Fibroblast of lung (primary cell): ENCODE measurements at regions not wholly inside any gene's neighbourhood (a gene's known extent, or its start where the extent isn't known, plus 50 kb on each side); places are given as distances from the start of the nearest gene placed in this dataset.
"Not testable (repeated sequence)": the region's sequence is repeated elsewhere in the genome, so short reads cannot be mapped to it uniquely, and the experiment has no call there.

ENCODE experiments used
- DNase-seq, 2 donors: peaks; one replicate each; pipeline versions ENCODE4 v3.0.0 to v3.0.0-alpha.2; 2010; ENCODE audit warnings: low read depth in 2 of 2
- H2AFZ ChIP-seq: 2 replicates; pipeline ENCODE4 v1.5.1; 2012; ENCODE audit warnings: low read length, control low read depth, inconsistent platforms
- H3K27ac ChIP-seq: 2 replicates; pipeline ENCODE4 v1.5.1; 2011; ENCODE audit warnings: low read length, control low read depth; ENCODE audit not compliant: insufficient read depth
- H3K27me3 ChIP-seq: 2 replicates; pipeline ENCODE4 v1.5.1; 2011; ENCODE audit warnings: mild to moderate bottlenecking, low read length; ENCODE audit not compliant: control insufficient read depth, insufficient read depth
- H3K36me3 ChIP-seq: 2 replicates; pipeline ENCODE4 v1.5.1; 2011; ENCODE audit warnings: low read length; ENCODE audit not compliant: control insufficient read depth, insufficient read depth
- H3K4me1 ChIP-seq: 2 replicates; pipeline ENCODE4 v1.5.1; 2011; ENCODE audit warnings: low read length; ENCODE audit not compliant: control insufficient read depth, insufficient read depth; ENCODE audit errors: extremely low read depth
- H3K4me2 ChIP-seq: 2 replicates; pipeline ENCODE4 v1.5.1; 2011; ENCODE audit warnings: low read length, control low read depth; ENCODE audit not compliant: insufficient read depth; ENCODE audit errors: extremely low read depth
- H3K4me3 ChIP-seq, 4 experiments: fragments of 200-600 bp in 1 of 4; sonication (generic) in 1 of 4; replicated peaks in 1 of 4; 2 replicates each; pipeline ENCODE4 v1.5.1; 2011 to 2016; ENCODE audit warnings: low read length in 4 of 4, low read depth in 3 of 4, mild to moderate bottlenecking in 3 of 4, control low read depth in 2 of 4, inconsistent platforms in 1 of 4, mixed read lengths in 1 of 4; ENCODE audit not compliant: insufficient read depth in 1 of 4; ENCODE audit errors: control extremely low read depth in 1 of 4
- H3K79me2 ChIP-seq: 2 replicates; pipeline ENCODE4 v1.5.1; 2012; ENCODE audit warnings: mild to moderate bottlenecking, low read length, inconsistent platforms; ENCODE audit not compliant: control insufficient read depth, insufficient read depth
- H3K9ac ChIP-seq: 2 replicates; pipeline ENCODE4 v1.5.1; 2011; ENCODE audit warnings: mild to moderate bottlenecking, low read length, control low read depth; ENCODE audit not compliant: insufficient read depth
- H3K9me3 ChIP-seq: 2 replicates; pipeline ENCODE4 v1.5.1; 2012; ENCODE audit warnings: low read depth, low read length; ENCODE audit not compliant: control insufficient read depth, insufficient read depth
- H4K20me1 ChIP-seq: 2 replicates; pipeline ENCODE4 v1.5.1; 2011; ENCODE audit warnings: low read length; ENCODE audit not compliant: control insufficient read depth, insufficient read depth; ENCODE audit errors: extremely low read depth
- TF ChIP-seq, protein P1 (sequence below), 2 donors: IDR thresholded peaks in 1 of 2; conservative IDR thresholded peaks in 1 of 2; 1 replicate in 1 of 2; 2 replicates in 1 of 2; pipeline ENCODE4 v1.5.1; 2011 to 2012; ENCODE audit warnings: low read length in 2 of 2, control low read depth in 1 of 2, inconsistent platforms in 1 of 2, low read depth in 1 of 2, mild to moderate bottlenecking in 1 of 2

- peak; percentile 0 to 9 for DNase-seq
Measured at GRCh38 chr2:94797235-94797634, 74.0 kb upstream of the TEKT4 start.

More at GRCh38 chr2:94797235-94797634, 74.0 kb upstream of the TEKT4 start:
- H3K27me3 ChIP-seq, H4K20me1 ChIP-seq, H3K4me3 ChIP-seq, H3K79me2 ChIP-seq, H3K9ac ChIP-seq, H3K36me3 ChIP-seq, H3K4me2 ChIP-seq, H3K9me3 ChIP-seq, H2AFZ ChIP-seq, H3K27ac ChIP-seq, H3K4me1 ChIP-seq: not testable (repeated sequence)
- TF ChIP-seq, protein P1, sequence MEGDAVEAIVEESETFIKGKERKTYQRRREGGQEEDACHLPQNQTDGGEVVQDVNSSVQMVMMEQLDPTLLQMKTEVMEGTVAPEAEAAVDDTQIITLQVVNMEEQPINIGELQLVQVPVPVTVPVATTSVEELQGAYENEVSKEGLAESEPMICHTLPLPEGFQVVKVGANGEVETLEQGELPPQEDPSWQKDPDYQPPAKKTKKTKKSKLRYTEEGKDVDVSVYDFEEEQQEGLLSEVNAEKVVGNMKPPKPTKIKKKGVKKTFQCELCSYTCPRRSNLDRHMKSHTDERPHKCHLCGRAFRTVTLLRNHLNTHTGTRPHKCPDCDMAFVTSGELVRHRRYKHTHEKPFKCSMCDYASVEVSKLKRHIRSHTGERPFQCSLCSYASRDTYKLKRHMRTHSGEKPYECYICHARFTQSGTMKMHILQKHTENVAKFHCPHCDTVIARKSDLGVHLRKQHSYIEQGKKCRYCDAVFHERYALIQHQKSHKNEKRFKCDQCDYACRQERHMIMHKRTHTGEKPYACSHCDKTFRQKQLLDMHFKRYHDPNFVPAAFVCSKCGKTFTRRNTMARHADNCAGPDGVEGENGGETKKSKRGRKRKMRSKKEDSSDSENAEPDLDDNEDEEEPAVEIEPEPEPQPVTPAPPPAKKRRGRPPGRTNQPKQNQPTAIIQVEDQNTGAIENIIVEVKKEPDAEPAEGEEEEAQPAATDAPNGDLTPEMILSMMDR (conservative IDR thresholded peaks at IDR 0.05 in 1 of 2, IDR thresholded peaks at IDR 0.05 in 1 of 2; ENCODE audit: low read depth in 1 of 2, low read length in 2 of 2): peak in 1 of 2 donors; percentile 34
